ENCODE measurements at regions not wholly inside any gene's neighbourhood (a gene's known extent, or its start where the extent isn't known, plus 50 kb on each side); places are given as distances from the start of the nearest gene placed in this dataset.

DNA sequence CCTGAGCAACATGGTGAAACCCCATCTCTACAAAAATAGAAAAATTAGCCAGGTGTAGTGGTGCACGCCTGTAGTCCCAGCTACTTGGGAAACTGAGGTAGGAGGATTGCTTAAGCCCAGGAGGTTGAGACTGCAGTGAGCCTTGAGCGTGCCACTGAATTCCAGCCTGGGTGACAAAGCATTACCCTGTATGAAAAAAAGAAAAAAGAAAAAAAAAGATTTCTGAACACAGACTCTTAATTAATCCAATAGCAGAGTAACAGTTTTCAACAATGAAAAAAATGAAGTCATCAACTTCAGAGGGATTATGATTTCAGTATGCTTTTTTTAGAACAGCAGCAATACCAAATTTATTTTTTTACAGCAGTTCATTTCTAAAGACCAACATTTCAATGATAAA, 118.8 kb upstream of the TNPO1 start:
- no peaks in the 10 kb centered on the region for H3K4me1 ChIP-seq (ENCODE audit: insufficient read depth, low read length)
- no peak overlapping the region for H4K5ac ChIP-seq (ENCODE audit: insufficient read length, low read depth, low read length)
- DNase-seq = no peak
- no peak overlapping the region for H2AFZ ChIP-seq (ENCODE audit: low read length)
- no peak overlapping the region for H2AK5ac ChIP-seq (ENCODE audit: insufficient read length, low read length)
- peaks cover 1% of the 10 kb centered on the region for H3K27me3 Mint-ChIP-seq (ENCODE audit: low read depth)
- H2BK12ac ChIP-seq (ENCODE audit: insufficient read length, low read depth, low read length) = no peak overlapping the region
- no peak overlapping the region for H3K27ac ChIP-seq (ENCODE audit: insufficient read length, low read depth, low read length)
- TF ChIP-seq, protein P1, sequence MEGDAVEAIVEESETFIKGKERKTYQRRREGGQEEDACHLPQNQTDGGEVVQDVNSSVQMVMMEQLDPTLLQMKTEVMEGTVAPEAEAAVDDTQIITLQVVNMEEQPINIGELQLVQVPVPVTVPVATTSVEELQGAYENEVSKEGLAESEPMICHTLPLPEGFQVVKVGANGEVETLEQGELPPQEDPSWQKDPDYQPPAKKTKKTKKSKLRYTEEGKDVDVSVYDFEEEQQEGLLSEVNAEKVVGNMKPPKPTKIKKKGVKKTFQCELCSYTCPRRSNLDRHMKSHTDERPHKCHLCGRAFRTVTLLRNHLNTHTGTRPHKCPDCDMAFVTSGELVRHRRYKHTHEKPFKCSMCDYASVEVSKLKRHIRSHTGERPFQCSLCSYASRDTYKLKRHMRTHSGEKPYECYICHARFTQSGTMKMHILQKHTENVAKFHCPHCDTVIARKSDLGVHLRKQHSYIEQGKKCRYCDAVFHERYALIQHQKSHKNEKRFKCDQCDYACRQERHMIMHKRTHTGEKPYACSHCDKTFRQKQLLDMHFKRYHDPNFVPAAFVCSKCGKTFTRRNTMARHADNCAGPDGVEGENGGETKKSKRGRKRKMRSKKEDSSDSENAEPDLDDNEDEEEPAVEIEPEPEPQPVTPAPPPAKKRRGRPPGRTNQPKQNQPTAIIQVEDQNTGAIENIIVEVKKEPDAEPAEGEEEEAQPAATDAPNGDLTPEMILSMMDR (conservative IDR thresholded peaks at IDR 0.05) = no peak
- H3K23me2 ChIP-seq (ENCODE audit: insufficient read length, low read depth, low read length, poor library complexity, severe bottlenecking) = no peaks in the 10 kb centered on the region
- peaks cover 0 to 2% (median 0%) of the 10 kb centered on the region in 3 experiments; a peak in 1 of 7 replicates for H3K36me3 Mint-ChIP-seq (ENCODE audit: insufficient read depth in 1 of 3, low read depth in 3 of 3)
- H3K27ac Mint-ChIP-seq = no peak overlapping the region; a peak in 1 of 7 replicates
- no peaks in the 10 kb centered on the region for H3K79me1 ChIP-seq (ENCODE audit: insufficient read depth, low read depth, low read length, poor library complexity, severe bottlenecking)
- H3K14ac ChIP-seq (ENCODE audit: insufficient read depth, low read length) = no peak overlapping the region
- no peak overlapping the region for H2BK20ac ChIP-seq (ENCODE audit: low read depth, low read length, poor library complexity, severe bottlenecking)
- no peak overlapping the region for H2BK120ac ChIP-seq (ENCODE audit: low read depth, low read length, poor library complexity, severe bottlenecking)
- H2BK15ac ChIP-seq (ENCODE audit: low read depth, low read length) = no peak overlapping the region
- H3K4ac ChIP-seq (ENCODE audit: low read depth, low read length) = no peak overlapping the region
- H3K79me2 ChIP-seq (ENCODE audit: insufficient read depth, low read length) = no peaks in the 10 kb centered on the region
- no peak overlapping the region for H2BK5ac ChIP-seq (ENCODE audit: insufficient read length, low read length)
- no peaks in the 10 kb centered on the region for H3K27me3 ChIP-seq (ENCODE audit: insufficient read depth, low read length)
- no peaks in the 10 kb centered on the region for H3K4me1 Mint-ChIP-seq
- H3K9ac ChIP-seq (ENCODE audit: extremely low read depth, insufficient read length, low read length) = no peak overlapping the region
- H3K23ac ChIP-seq (ENCODE audit: insufficient read length, low read depth, low read length) = no peak overlapping the region
- no peak overlapping the region for H3K4me2 ChIP-seq (ENCODE audit: insufficient read depth, insufficient read length, low read length)
- no peak overlapping the region for H4K8ac ChIP-seq (replicated peaks; ENCODE audit: insufficient read length, low read depth, low read length)
- no peak overlapping the region for H3K18ac ChIP-seq (ENCODE audit: insufficient read length, low read depth, low read length)
- no peaks in the 10 kb centered on the region for H3K9me3 ChIP-seq (ENCODE audit: control insufficient read depth, low read depth, low read length)
- no peaks in the 10 kb centered on the region for H4K20me1 ChIP-seq (ENCODE audit: control insufficient read depth, insufficient read depth, insufficient read length)
- H3K56ac ChIP-seq (ENCODE audit: insufficient read length, low read depth, low read length) = no peak overlapping the region
- peaks cover 2% of the 10 kb centered on the region in 2 experiments; a peak in 3 of 5 replicates for H3K9me3 Mint-ChIP-seq
- no peak overlapping the region for H3K4me3 Mint-ChIP-seq
- WGBS (ENCODE audit: extremely low coverage, insufficient read length, low lambda C conversion rate) = no CpG with 5 or more reads among the region's 2 CpGs
- no peak overlapping the region for H4K91ac ChIP-seq (ENCODE audit: insufficient read length, low read depth, low read length)
- H3T11ph ChIP-seq (ENCODE audit: low read length) = no peak overlapping the region

Measured in H9 (cell line).